ENCODE measurements at regions not wholly inside any gene's neighbourhood (a gene's known extent, or its start where the extent isn't known, plus 50 kb on each side); places are given as distances from the start of the nearest gene placed in this dataset.
"Not testable (repeated sequence)": the region's sequence is repeated elsewhere in the genome, so short reads cannot be mapped to it uniquely, and the experiment has no call there.

- no peak for DNase-seq (ENCODE audit: low read depth in 3 of 3)
Observed at GRCh38 chr2:205865905-205866441, 183.7 kb downstream of the NRP2 start.

DNA sequence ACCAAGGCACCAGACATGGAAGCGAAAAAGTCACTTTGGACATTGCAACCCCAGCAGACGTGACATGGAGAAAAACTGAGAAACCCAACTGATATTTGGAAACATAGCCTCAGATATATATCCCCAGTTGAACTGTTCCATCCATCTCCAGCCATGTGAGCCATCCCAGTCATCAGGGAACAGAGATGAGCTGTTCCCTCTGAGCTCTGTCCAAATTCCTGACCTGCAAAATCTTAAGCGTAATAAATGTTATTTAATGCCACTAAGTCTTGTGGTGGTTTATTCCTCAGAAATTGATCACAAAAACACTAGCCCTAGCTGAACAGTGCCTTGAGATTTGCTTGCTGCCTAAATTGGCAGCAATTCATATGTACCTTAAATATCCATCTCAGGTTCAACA is 182.8 kb downstream of the NRP2 start:
- no peak for DNase-seq (ENCODE audit: low read depth in 3 of 3)

DNA sequence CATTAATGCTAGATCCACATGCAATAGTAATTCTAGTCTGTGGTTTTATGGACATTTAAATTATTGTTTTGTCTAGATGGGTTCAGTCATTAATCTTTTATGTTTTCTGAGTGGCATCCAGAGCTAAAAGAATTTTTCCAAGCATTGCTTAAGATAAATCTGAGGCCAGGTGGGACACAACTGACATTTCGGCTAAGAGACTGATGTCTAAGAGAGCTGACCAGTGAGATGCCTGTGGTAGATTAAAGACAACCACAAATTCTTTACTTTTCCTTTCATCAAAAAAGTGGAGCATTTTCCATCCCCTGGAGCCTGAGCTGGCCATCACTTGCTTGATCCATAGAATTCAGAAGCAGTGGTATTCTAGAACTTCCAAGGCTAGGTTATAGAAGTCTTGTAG is 182.2 kb downstream of the NRP2 start:
- DNase-seq (ENCODE audit: low read depth in 3 of 3): no peak

- not testable (repeated sequence) for DNase-seq (ENCODE audit: low read depth in 3 of 3)
Observed at GRCh38 chr2:205862761-205863160, 180.5 kb downstream of the NRP2 start.

GRCh38 chr2:205860885-205861284 is 178.6 kb downstream of the NRP2 start:
- DNase-seq (ENCODE audit: low read depth in 3 of 3): no peak

GRCh38 chr2:205860181-205860580 is 177.9 kb downstream of the NRP2 start:
- DNase-seq (ENCODE audit: low read depth in 3 of 3): no peak

DNA sequence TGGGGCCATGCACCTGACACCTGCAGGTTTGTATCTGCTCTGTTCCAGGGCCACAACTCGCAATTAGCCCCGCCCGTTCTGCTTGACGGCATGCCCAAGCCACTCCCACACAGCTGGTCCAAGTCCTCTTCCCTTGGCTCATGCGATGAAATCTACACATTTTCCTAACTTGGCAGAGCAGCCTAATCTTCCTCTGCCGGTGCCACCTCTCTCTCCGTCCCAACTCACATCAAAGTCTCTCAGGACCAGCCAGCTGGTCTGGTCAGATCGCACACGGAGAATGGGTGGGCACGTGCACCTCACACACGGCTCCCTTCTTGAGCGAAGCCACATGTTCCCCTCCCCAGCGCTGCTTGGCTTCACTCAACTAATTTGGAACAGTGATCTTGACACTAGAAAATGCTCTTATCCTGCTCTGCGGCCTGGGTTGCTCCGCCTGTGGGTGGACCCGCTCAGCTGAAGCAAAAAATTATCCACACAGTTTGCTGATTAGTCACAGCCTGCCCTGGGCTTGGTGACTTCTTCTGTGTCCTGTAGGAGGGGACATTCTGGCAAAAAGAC is 176.7 kb downstream of the NRP2 start:
- no peak for DNase-seq (ENCODE audit: low read depth in 3 of 3)

GRCh38 chr2:205858275-205858674 is 176.0 kb downstream of the NRP2 start:
- no peak for DNase-seq (ENCODE audit: low read depth in 3 of 3)

DNA sequence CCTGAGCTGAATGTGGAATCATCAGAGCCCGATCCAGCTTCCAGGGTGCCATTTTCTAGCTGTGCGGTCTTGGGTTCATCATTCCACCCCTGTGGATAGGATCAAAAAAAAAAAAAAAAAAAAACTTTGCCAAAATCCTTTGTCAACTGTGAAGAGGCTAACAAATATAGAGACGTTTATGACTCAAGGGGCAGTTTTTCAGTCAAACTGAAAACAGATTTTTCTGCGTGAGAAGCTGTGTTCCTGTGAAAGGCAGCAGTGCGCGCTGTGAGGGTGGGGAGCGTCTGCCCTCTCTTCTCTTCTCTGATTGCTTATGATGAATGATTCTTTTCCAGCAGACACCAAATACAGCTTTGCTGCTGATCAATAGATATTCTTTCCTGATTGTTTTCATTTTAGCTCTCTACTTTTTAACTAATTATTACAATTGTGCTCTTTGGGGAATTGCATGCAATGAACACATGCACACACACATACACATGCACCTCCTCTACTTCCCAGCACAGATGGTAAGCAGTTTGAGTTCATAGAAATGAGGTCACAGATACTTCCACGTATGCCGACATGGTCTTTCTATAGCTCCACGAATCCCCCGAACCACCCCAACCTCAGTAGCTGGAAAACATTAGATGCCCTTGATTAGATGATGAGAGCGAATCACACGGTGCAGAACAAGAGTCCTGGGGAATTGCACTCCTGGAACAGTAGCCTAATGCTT is 175.4 kb downstream of the NRP2 start:
- DNase-seq (ENCODE audit: low read depth in 3 of 3): no peak

- DNase-seq (ENCODE audit: low read depth in 3 of 3): no peak
Observed at GRCh38 chr2:205852457-205852856, 170.2 kb downstream of the NRP2 start.

GRCh38 chr2:205850611-205851010 is 168.3 kb downstream of the NRP2 start:
- DNase-seq (ENCODE audit: low read depth in 3 of 3): no peak

DNA sequence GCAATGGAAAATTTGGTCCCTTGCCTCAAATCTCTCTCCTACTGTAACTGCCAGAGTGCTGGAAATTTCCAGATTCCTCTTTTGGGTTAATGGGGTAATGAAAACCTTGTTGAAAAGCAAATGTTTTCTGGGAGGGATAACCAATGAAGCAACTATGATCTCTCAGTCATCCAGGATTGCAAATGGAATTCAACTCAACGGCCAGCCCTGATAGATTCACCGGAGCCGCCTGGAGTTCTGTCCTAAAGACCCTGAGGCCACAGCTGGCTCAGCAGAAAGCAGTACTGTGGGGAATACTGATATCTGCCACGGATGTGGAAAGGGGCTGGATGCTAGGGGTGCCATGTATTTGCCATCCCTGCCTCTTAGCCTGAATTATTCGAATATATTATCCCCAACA is 167.8 kb downstream of the NRP2 start:
- DNase-seq (ENCODE audit: low read depth in 3 of 3): no peak

DNA sequence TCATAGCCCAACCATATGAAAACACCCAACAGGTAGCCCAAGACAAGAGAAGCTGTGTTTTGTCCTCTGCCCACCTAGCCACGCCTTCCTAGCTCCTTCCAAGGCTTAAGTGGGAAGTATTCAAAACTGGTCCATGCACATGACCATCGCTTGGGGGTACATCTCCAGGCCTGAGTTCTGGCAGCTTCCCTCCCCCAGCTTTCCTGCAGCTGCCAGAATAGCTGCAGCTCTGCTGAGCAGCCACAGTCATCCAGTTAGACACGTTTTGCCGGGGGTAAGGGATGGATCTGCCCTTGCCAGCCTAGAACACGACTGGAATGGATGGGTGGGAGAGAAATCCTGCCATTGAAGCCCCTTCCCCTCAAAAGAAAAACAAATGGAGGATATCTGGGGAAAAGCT is 166.8 kb downstream of the NRP2 start:
- no peak for DNase-seq (ENCODE audit: low read depth in 3 of 3)

DNA sequence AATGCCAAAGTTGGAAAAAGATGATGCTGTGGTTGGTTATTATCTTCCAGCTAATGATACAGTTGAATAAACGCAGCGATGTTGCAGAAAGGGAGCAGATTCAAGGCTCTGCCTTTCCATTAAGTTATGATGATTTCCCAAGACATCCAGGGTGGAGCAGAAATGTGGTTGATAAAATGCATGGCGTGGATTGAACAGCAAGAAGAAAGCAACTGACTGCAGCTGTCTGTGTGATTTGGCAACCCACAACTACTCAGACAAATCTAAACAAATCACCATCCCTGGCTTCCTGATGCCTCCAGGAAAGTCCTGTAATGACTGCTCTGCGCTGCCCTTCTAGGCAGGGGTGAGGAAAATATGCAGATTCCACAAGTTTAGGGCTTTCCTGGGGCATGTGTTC is 166.3 kb downstream of the NRP2 start:
- no peak for DNase-seq (ENCODE audit: low read depth in 3 of 3)
